Kidney (tissue), 13 donors: ENCODE measurements at regions not wholly inside any gene's neighbourhood (a gene's known extent, or its start where the extent isn't known, plus 50 kb on each side); places are given as distances from the start of the nearest gene placed in this dataset.
"Not testable (repeated sequence)": the region's sequence is repeated elsewhere in the genome, so short reads cannot be mapped to it uniquely, and the experiment has no call there.

ENCODE experiments used
- DNase-seq, 5 donors: peaks; one replicate each; pipeline ENCODE4 v3.0.0-alpha.2; 2013 to 2020
- FAIRE-seq: peaks from 2 replicates; lab custom pipeline; 2012; peaks lifted over from hg19 to GRCh38; lab: Jason Lieb, UNC
- H3K27ac ChIP-seq, 2 donors: one replicate each; pipeline ENCODE4 v1.7.0; 2013; ENCODE audit warnings: low read depth in 2 of 2, low read length in 2 of 2, inconsistent platforms in 1 of 2
- H3K27me3 ChIP-seq: one replicate; pipeline ENCODE4 v1.7.1; 2013; ENCODE audit warnings: low read length, inconsistent platforms; ENCODE audit not compliant: control insufficient read depth, insufficient read depth
- H3K36me3 ChIP-seq, 3 donors: one replicate each; pipeline versions ENCODE4 v1.7.0 to v1.7.1; 2013; ENCODE audit warnings: low read length in 3 of 3, control low read depth in 1 of 3, inconsistent platforms in 1 of 3; ENCODE audit not compliant: insufficient read depth in 3 of 3, control insufficient read depth in 2 of 3
- H3K4me1 ChIP-seq, 3 donors: one replicate each; pipeline versions ENCODE4 v1.7.0 to v1.7.1; 2013; ENCODE audit warnings: low read length in 3 of 3, inconsistent platforms in 1 of 3, low read depth in 1 of 3; ENCODE audit not compliant: control insufficient read depth in 2 of 3, insufficient read depth in 2 of 3
- H3K4me3 ChIP-seq, 3 donors: one replicate each; pipeline versions ENCODE4 v1.7.0 to v1.8.1; 2013; ENCODE audit warnings: low read length in 3 of 3, control low read depth in 1 of 3, inconsistent platforms in 1 of 3
- H3K9ac ChIP-seq, 3 donors: one replicate each; pipeline versions ENCODE4 v1.7.0 to v1.7.1; 2013; ENCODE audit warnings: low read length in 3 of 3, control low read depth in 1 of 3, inconsistent platforms in 1 of 3
- H3K9me3 ChIP-seq, 3 donors: one replicate each; pipeline versions ENCODE4 v1.7.0 to v1.7.1; 2013; ENCODE audit warnings: low read length in 3 of 3, control low read depth in 1 of 3, inconsistent platforms in 1 of 3; ENCODE audit not compliant: control insufficient read depth in 2 of 3, insufficient read depth in 1 of 3
- intact Hi-C: fragments of 100-400 bp; cut with DNase I; formaldehyde crosslinking; loops from one replicate; pipeline ENCODE4 v1.11.1; 2022
- TF ChIP-seq, protein P1 (sequence below): IDR thresholded peaks from 3 replicates; pipeline ENCODE4 v1.5.1; 2012; ENCODE audit warnings: mild to moderate bottlenecking, moderate library complexity, borderline replicate concordance; ENCODE audit not compliant: insufficient read depth; ENCODE audit errors: extremely low read depth
- donor health status: control.
- donor health status: control.
- donor health status: control.
- donor health status: control.
- donor health status: control.
- donor health status: DM: yes; HTN: yes; CAD: no.
- donor health status: Normal renal cell carcinoma (clear cell type).

DNA sequence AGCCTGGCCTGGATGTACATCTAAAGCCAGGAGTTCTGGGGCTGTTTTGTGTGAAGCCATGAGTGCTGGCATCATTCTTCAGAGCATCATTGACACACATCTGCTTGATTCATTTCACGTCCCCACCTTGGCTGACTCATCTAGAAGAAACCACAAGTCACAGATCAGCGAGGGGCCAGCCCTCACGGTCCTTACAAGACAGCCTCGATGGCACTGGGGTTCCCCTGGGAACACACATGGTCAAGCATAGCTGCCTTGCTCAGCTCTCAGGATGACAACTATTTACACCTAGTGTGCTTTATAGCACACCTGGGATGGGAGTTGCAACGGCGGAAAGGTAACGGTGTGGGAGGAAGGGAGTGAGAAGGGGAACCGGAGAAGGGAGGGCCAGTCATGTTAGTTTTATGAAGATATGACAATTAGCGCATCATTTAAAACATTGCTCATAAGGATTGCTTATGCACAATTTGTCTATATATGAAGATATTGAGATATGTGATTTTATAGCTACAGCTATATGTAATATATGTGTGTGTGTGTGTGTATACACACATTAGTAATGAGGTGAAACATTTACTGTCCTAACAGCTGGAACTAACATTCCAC lies 227.1 kb downstream of the RPLP1 start:
- Histone ChIP-seq H3K9me3 (peaks cover 0 to 6% (median 0%) of the 10 kb centered on the region in 3 donors), H3K27ac (no peak overlapping the region), H3K4me3 (no peak overlapping the region), H3K27me3 (no peaks in the 10 kb centered on the region), H3K9ac (no peak overlapping the region), H3K36me3 (peaks cover 0 to 3% (median 0%) of the 10 kb centered on the region in 3 donors), H3K4me1 (no peaks in the 10 kb centered on the region)
- no peak for DNase-seq
- no peak for FAIRE-seq
- TF ChIP-seq, protein P1, sequence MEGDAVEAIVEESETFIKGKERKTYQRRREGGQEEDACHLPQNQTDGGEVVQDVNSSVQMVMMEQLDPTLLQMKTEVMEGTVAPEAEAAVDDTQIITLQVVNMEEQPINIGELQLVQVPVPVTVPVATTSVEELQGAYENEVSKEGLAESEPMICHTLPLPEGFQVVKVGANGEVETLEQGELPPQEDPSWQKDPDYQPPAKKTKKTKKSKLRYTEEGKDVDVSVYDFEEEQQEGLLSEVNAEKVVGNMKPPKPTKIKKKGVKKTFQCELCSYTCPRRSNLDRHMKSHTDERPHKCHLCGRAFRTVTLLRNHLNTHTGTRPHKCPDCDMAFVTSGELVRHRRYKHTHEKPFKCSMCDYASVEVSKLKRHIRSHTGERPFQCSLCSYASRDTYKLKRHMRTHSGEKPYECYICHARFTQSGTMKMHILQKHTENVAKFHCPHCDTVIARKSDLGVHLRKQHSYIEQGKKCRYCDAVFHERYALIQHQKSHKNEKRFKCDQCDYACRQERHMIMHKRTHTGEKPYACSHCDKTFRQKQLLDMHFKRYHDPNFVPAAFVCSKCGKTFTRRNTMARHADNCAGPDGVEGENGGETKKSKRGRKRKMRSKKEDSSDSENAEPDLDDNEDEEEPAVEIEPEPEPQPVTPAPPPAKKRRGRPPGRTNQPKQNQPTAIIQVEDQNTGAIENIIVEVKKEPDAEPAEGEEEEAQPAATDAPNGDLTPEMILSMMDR, result no peak
- intact Hi-C loops, result no loop called here

DNA sequence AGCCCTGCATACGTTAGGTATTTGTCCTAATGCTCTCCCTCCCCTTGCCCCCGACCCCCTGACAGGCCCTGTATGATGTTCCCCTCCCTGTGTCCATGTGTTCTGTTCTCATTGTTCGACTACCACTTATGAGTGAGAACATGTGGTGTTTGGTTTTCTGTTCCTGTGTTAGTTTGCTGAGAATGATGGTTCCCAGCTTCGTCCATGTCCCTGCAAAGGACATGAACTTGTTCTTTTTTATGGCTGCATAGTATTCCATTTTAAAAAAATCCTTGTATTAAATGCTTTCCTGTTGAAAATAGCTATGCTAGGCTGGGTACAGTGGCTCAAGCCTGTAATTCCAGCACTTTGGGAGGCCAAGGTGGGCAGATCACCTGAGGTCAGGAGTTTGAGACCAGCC lies 232.2 kb downstream of the RPLP1 start:
- H3K4me3 ChIP-seq, DNase-seq, H3K27me3 ChIP-seq, H3K4me1 ChIP-seq, H3K27ac ChIP-seq, H3K36me3 ChIP-seq, FAIRE-seq, intact Hi-C loops, H3K9ac ChIP-seq: not testable (repeated sequence)
- peaks cover 0 to 24% (median 1%) of the 10 kb centered on the region in 3 donors for H3K9me3 ChIP-seq

DNA sequence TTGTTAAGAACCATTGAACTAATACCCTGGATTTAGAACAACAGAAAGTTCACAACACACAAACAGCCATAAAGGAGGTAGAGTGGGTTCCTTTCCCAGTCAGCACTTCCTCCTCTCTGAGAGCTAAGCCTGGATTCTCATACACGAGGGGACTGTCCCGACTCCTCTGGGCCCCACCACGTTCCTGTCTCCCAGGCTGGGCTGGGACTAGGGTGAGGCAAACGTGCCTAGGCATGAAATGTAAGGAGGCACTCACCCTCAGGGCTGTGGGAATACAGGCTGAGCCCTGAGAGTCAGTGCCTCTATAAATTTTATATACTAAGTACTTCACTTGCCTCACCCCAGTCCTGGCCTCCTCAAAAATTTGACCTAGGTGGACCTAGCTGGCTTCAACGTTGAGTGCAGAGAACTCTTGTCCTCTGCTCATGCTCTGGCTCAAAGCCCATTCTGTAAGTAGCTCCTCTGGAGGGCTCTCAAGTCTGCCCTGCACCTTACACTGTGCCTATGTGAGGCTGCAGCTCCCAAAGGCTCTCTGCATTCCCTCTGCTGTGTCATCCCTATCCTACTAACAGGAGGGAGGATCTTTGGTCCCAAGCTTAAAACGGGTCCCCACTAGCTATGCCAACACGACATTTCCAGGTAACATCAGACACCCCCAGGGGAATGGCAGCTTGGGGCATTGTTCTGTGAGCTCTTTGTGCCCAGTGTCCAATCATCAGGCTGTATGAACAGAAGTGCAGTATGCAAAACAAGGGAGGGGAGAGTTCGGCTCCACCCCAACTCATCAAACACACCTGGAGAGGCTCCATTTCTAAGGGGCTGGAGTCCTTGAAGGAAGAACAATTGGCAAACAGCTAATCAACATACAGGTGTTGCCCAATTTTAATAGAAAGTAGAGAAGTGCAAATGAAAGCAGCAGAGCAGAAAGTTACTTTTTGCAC lies 233.2 kb downstream of the RPLP1 start:
- no peaks in the 10 kb centered on the region for H3K4me1 ChIP-seq
- H3K9me3 ChIP-seq, result peaks cover 0 to 29% (median 1%) of the 10 kb centered on the region in 3 donors
- DNase-seq, result no peak
- no peaks in the 10 kb centered on the region for H3K27me3 ChIP-seq
- H3K36me3 ChIP-seq, result no peaks in the 10 kb centered on the region
- intact Hi-C loops, result no loop called here
- TF ChIP-seq, protein P1, result no peak
- FAIRE-seq, result no peak
- H3K27ac ChIP-seq, result no peak overlapping the region
- H3K4me3 ChIP-seq, result no peak overlapping the region
- H3K9ac ChIP-seq, result no peak overlapping the region

DNA sequence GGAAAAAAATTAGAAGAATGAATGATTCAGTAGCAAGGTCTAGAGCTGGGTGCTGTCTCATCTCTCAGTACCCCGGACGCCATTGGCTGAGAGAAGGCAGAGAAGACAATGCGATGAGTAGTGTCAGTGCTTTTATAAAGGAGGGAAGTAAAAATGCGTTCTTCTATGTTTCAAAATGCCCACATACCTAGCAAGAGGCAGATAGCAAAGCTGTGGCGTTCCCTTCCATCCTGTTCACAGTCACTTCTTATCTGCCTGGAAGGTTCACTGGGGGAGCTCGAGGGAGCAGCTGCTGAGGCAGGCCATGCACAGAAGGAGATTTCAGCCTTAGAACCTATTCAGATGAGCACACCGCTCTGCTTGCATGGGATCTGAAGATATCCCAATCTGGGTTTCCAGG lies 234.0 kb downstream of the RPLP1 start:
- no peaks in the 10 kb centered on the region for H3K36me3 ChIP-seq
- FAIRE-seq (no peak), DNase-seq (no peak)
- no peak overlapping the region for H3K9ac ChIP-seq
- H3K27ac ChIP-seq, result no peak overlapping the region
- TF ChIP-seq, protein P1, result no peak
- H3K27me3 ChIP-seq, result no peaks in the 10 kb centered on the region
- no peak overlapping the region for H3K4me3 ChIP-seq
- intact Hi-C loops, result no loop called here
- H3K4me1 ChIP-seq, result no peaks in the 10 kb centered on the region
- peaks cover 0 to 29% (median 1%) of the 10 kb centered on the region in 3 donors for H3K9me3 ChIP-seq
